SK-N-SH (cell line): ENCODE measurements at regions not wholly inside any gene's neighbourhood (a gene's known extent, or its start where the extent isn't known, plus 50 kb on each side); places are given as distances from the start of the nearest gene placed in this dataset.
A peak's percentile ranks its signal among the peaks of the same experiment; 100 is the strongest.

Experiments used
- CTCF ChIA-PET: fragments of 300-600, 350-600 bp; formaldehyde crosslinking; extraction: SDS; loops from one replicate; lab custom pipeline; 2021; lab: Yijun Ruan, JAX
- POLR2A ChIA-PET: fragments of 350-600 bp; sonication (Branson Sonifier 250); formaldehyde crosslinking; extraction: SDS; loops from one replicate; lab custom pipeline; 2020; ENCODE audit warnings: antibody characterized with exemption, inconsistent platforms; lab: Yijun Ruan, JAX
- DNase-seq: peaks from one replicate; pipeline ENCODE4 v3.0.0; 2012
- H2AFZ ChIP-seq: fragments of 200-600 bp; sonication (generic); 2 replicates; pipeline ENCODE4 v1.8.1; 2016; ENCODE audit warnings: antibody characterized with exemption, mild to moderate bottlenecking, low read depth
- H3F3A ChIP-seq: fragments of 200-600 bp; sonication (generic); replicated peaks from 2 replicates; pipeline ENCODE3; 2016; ENCODE audit warnings: antibody characterized with exemption, mild to moderate bottlenecking; ENCODE audit not compliant: insufficient read depth
- H3K27ac ChIP-seq, 2 experiments: fragments of 200-500 bp in 1 of 2; fragments of 200-600 bp in 1 of 2; sonication (Bioruptor generic) in 1 of 2; sonication (generic), shearing (Covaris generic) in 1 of 2; 2 replicates each; pipeline versions ENCODE4 v1.5.1 to v1.6.1; 2014 to 2016; ENCODE audit warnings: low read depth in 2 of 2, inconsistent platforms in 1 of 2, low read length in 1 of 2, mild to moderate bottlenecking in 1 of 2, mixed read lengths in 1 of 2
- H3K27me3 ChIP-seq: fragments of 200-600 bp; sonication (generic), shearing (Covaris generic); 2 replicates; pipeline ENCODE4 v1.6.1; 2016; ENCODE audit warnings: mixed run types; ENCODE audit not compliant: insufficient read depth
- H3K36me3 ChIP-seq, 2 experiments: fragments of 200-500 bp in 1 of 2; fragments of 200-600 bp in 1 of 2; sonication (Bioruptor generic) in 1 of 2; sonication (generic) in 1 of 2; replicated peaks in 1 of 2; 2 replicates each; pipeline versions ENCODE3 to v1.5.1; 2014 to 2016; ENCODE audit warnings: low read length in 1 of 2, mild to moderate bottlenecking in 1 of 2; ENCODE audit not compliant: insufficient read depth in 2 of 2, control insufficient read depth in 1 of 2
- H3K4me1 ChIP-seq, 2 experiments: fragments of 200-500 bp in 1 of 2; fragments of 200-600 bp in 1 of 2; sonication (Bioruptor generic) in 1 of 2; sonication (generic), shearing (Covaris generic) in 1 of 2; 2 replicates each; pipeline versions ENCODE4 v1.5.1 to v1.6.1; 2014 to 2016; ENCODE audit warnings: low read depth in 1 of 2, low read length in 1 of 2, mixed run types in 1 of 2; ENCODE audit not compliant: insufficient read depth in 2 of 2, control insufficient read depth in 1 of 2
- H3K4me2 ChIP-seq: fragments of 200-600 bp; sonication (generic), shearing (Covaris generic); 2 replicates; pipeline ENCODE4 v1.6.1; 2017; ENCODE audit warnings: mixed run types
- H3K4me3 ChIP-seq, 2 experiments: fragments of 200-500 bp in 1 of 2; fragments of 200-600 bp in 1 of 2; sonication (Bioruptor generic) in 1 of 2; sonication (generic), shearing (Covaris generic) in 1 of 2; 2 replicates each; pipeline versions ENCODE4 v1.5.1 to v1.8.1; 2014 to 2016; ENCODE audit warnings: low read depth in 2 of 2, inconsistent platforms in 1 of 2, low read length in 1 of 2, mild to moderate bottlenecking in 1 of 2, mixed read lengths in 1 of 2, moderate library complexity in 1 of 2
- H3K79me2 ChIP-seq: fragments of 200-600 bp; sonication (generic); 2 replicates; pipeline ENCODE4 v1.8.1; 2017; ENCODE audit warnings: mild to moderate bottlenecking; ENCODE audit not compliant: insufficient read depth
- H3K9ac ChIP-seq: fragments of 200-600 bp; sonication (generic); 2 replicates; pipeline ENCODE4 v1.6.1; 2017; ENCODE audit warnings: mixed run types
- H3K9me2 ChIP-seq: fragments of 200-600 bp; sonication (generic); 2 replicates; pipeline ENCODE4 v1.6.1; 2017; ENCODE audit warnings: mixed run types
- H3K9me3 ChIP-seq: fragments of 200-600 bp; sonication (generic); 2 replicates; pipeline ENCODE4 v1.6.1; 2017; ENCODE audit warnings: mixed run types, mild to moderate bottlenecking, moderate library complexity
- H4K20me1 ChIP-seq: fragments of 200-600 bp; sonication (generic); 2 replicates; pipeline ENCODE4 v1.6.1; 2017; ENCODE audit warnings: mild to moderate bottlenecking, mixed run types; ENCODE audit not compliant: insufficient read depth
- ELF1 ChIP-seq: IDR thresholded peaks from 2 replicates; pipeline ENCODE4 v1.4.0; 2012
- EZH2phosphoT487 ChIP-seq: fragments of 200-600 bp; sonication (generic); IDR thresholded peaks from 2 replicates; pipeline ENCODE4 v1.6.1; 2017; ENCODE audit warnings: low read depth, mixed run types, mild to moderate bottlenecking, antibody characterized with exemption, moderate library complexity, borderline replicate concordance
- GATA2 ChIP-seq: sonication (generic); formaldehyde crosslinking; IDR thresholded peaks from 2 replicates; pipeline ENCODE4 v1.5.0; 2020; ENCODE audit warnings: mild to moderate bottlenecking, missing genetic modification reagents
- NFIC ChIP-seq: IDR thresholded peaks from 2 replicates; pipeline ENCODE4 v1.4.0; 2012; ENCODE audit warnings: borderline replicate concordance
- RAD21 ChIP-seq: IDR thresholded peaks from 2 replicates; pipeline ENCODE4 v1.6.1; 2012; ENCODE audit warnings: mild to moderate bottlenecking, low read length
- RFX5 ChIP-seq: IDR thresholded peaks from 2 replicates; pipeline ENCODE4 v1.6.1; 2012; ENCODE audit warnings: mild to moderate bottlenecking, improper control_type of control experiment, low read length
- TCF12 ChIP-seq: IDR thresholded peaks from 2 replicates; pipeline ENCODE4 v1.4.0; 2012
- WGBS: methylation state at CpG from one replicate; pipeline ENCODE4 v1.1.6; 2017; ENCODE audit warnings: low lambda C conversion rate; 5-methylcytosine and 5-hydroxymethylcytosine counted together
- TF ChIP-seq, protein P1 (sequence below): fragments of 150-350 bp; IDR thresholded peaks from 2 replicates; pipeline ENCODE4 v1.6.1; 2017; ENCODE audit warnings: antibody characterized with exemption, low read length, low read depth, borderline replicate concordance
- TF ChIP-seq, protein P2 (sequence below): fragments of 200-600 bp; sonication (generic); IDR thresholded peaks from 2 replicates; pipeline ENCODE4 v1.6.1; 2017; ENCODE audit warnings: antibody characterized with exemption, mild to moderate bottlenecking, moderate library complexity
- TF ChIP-seq, protein P3 (sequence below): IDR thresholded peaks from 2 replicates; pipeline ENCODE4 v1.4.0; 2012; ENCODE audit warnings: low read depth, borderline replicate concordance
- TF ChIP-seq, protein P4 (sequence below): fragments of 150-350 bp; IDR thresholded peaks from 2 replicates; pipeline ENCODE4 v1.6.1; 2016; ENCODE audit warnings: mild to moderate bottlenecking, low read depth, low read length

GRCh38 chr2:187117483-187117882 is 268.5 kb upstream of the ZSWIM2 start:
- no peaks in the 10 kb centered on the region for H3K27me3 ChIP-seq
- no peaks in the 10 kb centered on the region for H3K79me2 ChIP-seq
- no peak overlapping the region for H3K4me3 ChIP-seq
- 0 out of 2 replicates have a peak overlapping the region, but pooled peaks have one; percentile 22 for H2AFZ ChIP-seq
- H3K4me2 ChIP-seq: no peak overlapping the region
- H3K9me3 ChIP-seq: no peaks in the 10 kb centered on the region
- H3K9me2 ChIP-seq: no peaks in the 10 kb centered on the region
- H3K27ac ChIP-seq: no peak overlapping the region
- no peak for TF ChIP-seq RFX5
- POLR2A ChIA-PET: no interaction called here
- 90% methylated on average over 1 of the region's 1 CpG for WGBS
- H4K20me1 ChIP-seq: no peaks in the 10 kb centered on the region
- H3F3A ChIP-seq: no peaks in the 10 kb centered on the region
- H3K36me3 ChIP-seq: no peaks in the 10 kb centered on the region
- H3K9ac ChIP-seq: no peak overlapping the region
- DNase-seq: no peak
- CTCF ChIA-PET: no interaction called here
- no peaks in the 10 kb centered on the region for H3K4me1 ChIP-seq

DNA sequence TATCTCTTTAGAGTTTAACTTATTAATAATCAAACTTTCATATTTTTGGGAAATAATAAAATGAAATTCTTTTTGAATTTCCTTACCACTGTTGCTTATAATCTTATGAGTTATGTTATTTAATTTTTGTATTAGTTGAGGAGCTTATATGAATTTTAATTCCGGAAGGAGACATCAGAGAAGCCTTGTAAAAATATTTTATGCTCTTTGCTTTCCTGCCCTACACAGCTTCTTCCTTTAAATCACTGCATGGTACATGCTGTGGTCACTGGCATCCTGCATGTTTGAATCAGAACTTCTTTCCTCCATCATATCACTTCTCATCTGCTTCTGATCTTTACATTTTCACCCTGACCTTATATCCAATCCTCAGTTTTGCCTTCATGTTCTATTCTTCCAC is 266.7 kb upstream of the ZSWIM2 start:
- Histone ChIP-seq H3K4me3 (no peak overlapping the region), H3K9me2 (no peaks in the 10 kb centered on the region), H3F3A (no peaks in the 10 kb centered on the region), H3K36me3 (no peaks in the 10 kb centered on the region), H3K79me2 (no peaks in the 10 kb centered on the region), H3K9ac (no peak overlapping the region), H4K20me1 (no peaks in the 10 kb centered on the region), H3K4me2 (no peak overlapping the region), H3K9me3 (no peaks in the 10 kb centered on the region), H2AFZ (no peak overlapping the region), H3K4me1 (no peaks in the 10 kb centered on the region), H3K27me3 (no peaks in the 10 kb centered on the region), H3K27ac (no peak overlapping the region)
- ChIA-PET POLR2A (no interaction called here), CTCF (no interaction called here)
- TF ChIP-seq, protein P1, sequence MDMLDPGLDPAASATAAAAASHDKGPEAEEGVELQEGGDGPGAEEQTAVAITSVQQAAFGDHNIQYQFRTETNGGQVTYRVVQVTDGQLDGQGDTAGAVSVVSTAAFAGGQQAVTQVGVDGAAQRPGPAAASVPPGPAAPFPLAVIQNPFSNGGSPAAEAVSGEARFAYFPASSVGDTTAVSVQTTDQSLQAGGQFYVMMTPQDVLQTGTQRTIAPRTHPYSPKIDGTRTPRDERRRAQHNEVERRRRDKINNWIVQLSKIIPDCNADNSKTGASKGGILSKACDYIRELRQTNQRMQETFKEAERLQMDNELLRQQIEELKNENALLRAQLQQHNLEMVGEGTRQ: no peak
- TF ChIP-seq TCF12: no peak
- no peak for TF ChIP-seq EZH2phosphoT487
- no peak for TF ChIP-seq ELF1
- TF ChIP-seq, protein P2, sequence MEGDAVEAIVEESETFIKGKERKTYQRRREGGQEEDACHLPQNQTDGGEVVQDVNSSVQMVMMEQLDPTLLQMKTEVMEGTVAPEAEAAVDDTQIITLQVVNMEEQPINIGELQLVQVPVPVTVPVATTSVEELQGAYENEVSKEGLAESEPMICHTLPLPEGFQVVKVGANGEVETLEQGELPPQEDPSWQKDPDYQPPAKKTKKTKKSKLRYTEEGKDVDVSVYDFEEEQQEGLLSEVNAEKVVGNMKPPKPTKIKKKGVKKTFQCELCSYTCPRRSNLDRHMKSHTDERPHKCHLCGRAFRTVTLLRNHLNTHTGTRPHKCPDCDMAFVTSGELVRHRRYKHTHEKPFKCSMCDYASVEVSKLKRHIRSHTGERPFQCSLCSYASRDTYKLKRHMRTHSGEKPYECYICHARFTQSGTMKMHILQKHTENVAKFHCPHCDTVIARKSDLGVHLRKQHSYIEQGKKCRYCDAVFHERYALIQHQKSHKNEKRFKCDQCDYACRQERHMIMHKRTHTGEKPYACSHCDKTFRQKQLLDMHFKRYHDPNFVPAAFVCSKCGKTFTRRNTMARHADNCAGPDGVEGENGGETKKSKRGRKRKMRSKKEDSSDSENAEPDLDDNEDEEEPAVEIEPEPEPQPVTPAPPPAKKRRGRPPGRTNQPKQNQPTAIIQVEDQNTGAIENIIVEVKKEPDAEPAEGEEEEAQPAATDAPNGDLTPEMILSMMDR: no peak
- no peak for TF ChIP-seq RFX5
- TF ChIP-seq, protein P3, sequence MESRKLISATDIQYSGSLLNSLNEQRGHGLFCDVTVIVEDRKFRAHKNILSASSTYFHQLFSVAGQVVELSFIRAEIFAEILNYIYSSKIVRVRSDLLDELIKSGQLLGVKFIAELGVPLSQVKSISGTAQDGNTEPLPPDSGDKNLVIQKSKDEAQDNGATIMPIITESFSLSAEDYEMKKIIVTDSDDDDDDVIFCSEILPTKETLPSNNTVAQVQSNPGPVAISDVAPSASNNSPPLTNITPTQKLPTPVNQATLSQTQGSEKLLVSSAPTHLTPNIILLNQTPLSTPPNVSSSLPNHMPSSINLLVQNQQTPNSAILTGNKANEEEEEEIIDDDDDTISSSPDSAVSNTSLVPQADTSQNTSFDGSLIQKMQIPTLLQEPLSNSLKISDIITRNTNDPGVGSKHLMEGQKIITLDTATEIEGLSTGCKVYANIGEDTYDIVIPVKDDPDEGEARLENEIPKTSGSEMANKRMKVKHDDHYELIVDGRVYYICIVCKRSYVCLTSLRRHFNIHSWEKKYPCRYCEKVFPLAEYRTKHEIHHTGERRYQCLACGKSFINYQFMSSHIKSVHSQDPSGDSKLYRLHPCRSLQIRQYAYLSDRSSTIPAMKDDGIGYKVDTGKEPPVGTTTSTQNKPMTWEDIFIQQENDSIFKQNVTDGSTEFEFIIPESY: no peak
- TF ChIP-seq NFIC: no peak
- no peak for TF ChIP-seq GATA2 (CRISPR knock-in tag)
- no peak for TF ChIP-seq RAD21
- TF ChIP-seq, protein P4, sequence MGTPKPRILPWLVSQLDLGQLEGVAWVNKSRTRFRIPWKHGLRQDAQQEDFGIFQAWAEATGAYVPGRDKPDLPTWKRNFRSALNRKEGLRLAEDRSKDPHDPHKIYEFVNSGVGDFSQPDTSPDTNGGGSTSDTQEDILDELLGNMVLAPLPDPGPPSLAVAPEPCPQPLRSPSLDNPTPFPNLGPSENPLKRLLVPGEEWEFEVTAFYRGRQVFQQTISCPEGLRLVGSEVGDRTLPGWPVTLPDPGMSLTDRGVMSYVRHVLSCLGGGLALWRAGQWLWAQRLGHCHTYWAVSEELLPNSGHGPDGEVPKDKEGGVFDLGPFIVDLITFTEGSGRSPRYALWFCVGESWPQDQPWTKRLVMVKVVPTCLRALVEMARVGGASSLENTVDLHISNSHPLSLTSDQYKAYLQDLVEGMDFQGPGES: no peak
- TF ChIP-seq, all 33 proteins: peak for 0
- no peak for DNase-seq
- WGBS: 58% methylated on average over 1 of the region's 1 CpG
